Common myeloid progenitor, CD34-positive (primary cell): ENCODE measurements at regions not wholly inside any gene's neighbourhood (a gene's known extent, or its start where the extent isn't known, plus 50 kb on each side); places are given as distances from the start of the nearest gene placed in this dataset.

Experiments
- CTCF ChIA-PET: fragments of 350-600 bp; sonication (Branson Sonifier 250); formaldehyde crosslinking; loops from one replicate; lab custom pipeline; 2021; ENCODE audit warnings: antibody characterized with exemption; lab: Charles Lee
- POLR2A ChIA-PET: fragments of 350-600 bp; sonication (Branson Sonifier 250); formaldehyde crosslinking; loops from one replicate; lab custom pipeline; 2021; ENCODE audit warnings: antibody characterized with exemption; lab: Charles Lee
- DNase-seq, 3 donors: peaks; one replicate each; pipeline versions ENCODE4 v3.0.0 to v3.0.0-alpha.2; 2013
- H3K27ac ChIP-seq, 2 experiments: 1 replicate in 1 of 2; 2 replicates in 1 of 2; pipeline ENCODE4 v1.7.0; 2013; ENCODE audit warnings: inconsistent platforms in 2 of 2, low read length in 2 of 2, mild to moderate bottlenecking in 2 of 2, low read depth in 1 of 2, moderate library complexity in 1 of 2; ENCODE audit not compliant: severe bottlenecking in 2 of 2, insufficient read depth in 1 of 2, poor library complexity in 1 of 2
- H3K27me3 ChIP-seq, 5 experiments: replicated peaks in 2 of 5; 1 replicate in 3 of 5; 2 replicates in 2 of 5; pipeline versions ENCODE4 v1.6.1 to v1.7.0; 2013; ENCODE audit warnings: low read length in 4 of 5, mild to moderate bottlenecking in 2 of 5, moderate library complexity in 2 of 5, inconsistent platforms in 1 of 5; ENCODE audit not compliant: insufficient read depth in 5 of 5, control insufficient read depth in 4 of 5
- H3K36me3 ChIP-seq, 4 experiments: 1 replicate in 2 of 4; 2 replicates in 2 of 4; pipeline versions ENCODE4 v1.6.1 to v1.7.0; 2013; ENCODE audit warnings: low read length in 3 of 4, control low read depth in 1 of 4, mild to moderate bottlenecking in 1 of 4; ENCODE audit not compliant: control insufficient read depth in 4 of 4, insufficient read depth in 4 of 4
- H3K4me1 ChIP-seq, 4 experiments: 1 replicate in 3 of 4; 2 replicates in 1 of 4; pipeline versions ENCODE4 v1.6.1 to v1.7.1; 2013; ENCODE audit warnings: low read length in 3 of 4, mild to moderate bottlenecking in 3 of 4, control low read depth in 1 of 4, inconsistent platforms in 1 of 4, moderate library complexity in 1 of 4; ENCODE audit not compliant: control insufficient read depth in 4 of 4, insufficient read depth in 4 of 4; ENCODE audit errors: control extremely low read depth in 1 of 4
- H3K4me3 ChIP-seq, 7 experiments: 1 replicate in 4 of 7; 2 replicates in 3 of 7; pipeline versions ENCODE4 v1.5.1 to v1.7.0; 2013; ENCODE audit warnings: mild to moderate bottlenecking in 7 of 7, low read length in 6 of 7, moderate library complexity in 6 of 7, inconsistent platforms in 2 of 7, low read depth in 2 of 7, control low read depth in 1 of 7; ENCODE audit not compliant: insufficient read depth in 4 of 7, control insufficient read depth in 1 of 7; ENCODE audit errors: extremely low read depth in 1 of 7
- H3K9me3 ChIP-seq, 5 experiments: 1 replicate in 4 of 5; 2 replicates in 1 of 5; pipeline versions ENCODE4 v1.6.1 to v1.7.1; 2013; ENCODE audit warnings: low read length in 4 of 5, mild to moderate bottlenecking in 2 of 5, inconsistent platforms in 1 of 5, low read depth in 1 of 5, moderate library complexity in 1 of 5; ENCODE audit not compliant: control insufficient read depth in 4 of 5, insufficient read depth in 2 of 5; ENCODE audit errors: control extremely low read depth in 1 of 5
- whole genome bisulfite sequencing: methylation state at CpG from one replicate; pipeline ENCODE4 v1.1.5; 2013; ENCODE audit not compliant: insufficient coverage; 5-methylcytosine and 5-hydroxymethylcytosine counted together

GRCh38 chr12:34361721-34362316 lies 339.5 kb downstream of the ALG10 start:
- Histone ChIP-seq H3K9me3 (peaks cover 0 to 87% (median 63%) of the 10 kb centered on the region in 5 experiments), H3K4me3 (no peak overlapping the region), H3K27me3 (no peaks in the 10 kb centered on the region), H3K36me3 (no peaks in the 10 kb centered on the region), H3K4me1 (no peaks in the 10 kb centered on the region), H3K27ac (no peak overlapping the region)
- 55% methylated on average over 13 of the region's 30 CpGs for WGBS
- POLR2A ChIA-PET = no interaction called here
- DNase-seq = no peak
- CTCF ChIA-PET = no interaction called here

- Histone ChIP-seq H3K36me3 (no peaks in the 10 kb centered on the region), H3K4me1 (no peaks in the 10 kb centered on the region), H3K27ac (no peak overlapping the region), H3K9me3 (peaks cover 0 to 81% (median 65%) of the 10 kb centered on the region in 5 experiments), H3K4me3 (no peak overlapping the region), H3K27me3 (no peaks in the 10 kb centered on the region)
- POLR2A ChIA-PET = no interaction called here
- no peak for DNase-seq
- CTCF ChIA-PET = no interaction called here
- WGBS = 65% methylated on average over 34 of the region's 39 CpGs
Observed at GRCh38 chr12:34363050-34363673, 340.9 kb downstream of the ALG10 start.

- H3K36me3 ChIP-seq = no peaks in the 10 kb centered on the region
- ChIA-PET POLR2A (no interaction called here), CTCF (no interaction called here)
- H3K4me1 ChIP-seq = no peaks in the 10 kb centered on the region
- H3K4me3 ChIP-seq = no peak overlapping the region
- H3K9me3 ChIP-seq = peaks cover 0 to 76% (median 66%) of the 10 kb centered on the region in 5 experiments
- H3K27ac ChIP-seq = no peak overlapping the region
- no peaks in the 10 kb centered on the region for H3K27me3 ChIP-seq
- no peak for DNase-seq
- WGBS = 60% methylated on average over 11 of the region's 15 CpGs
Observed at GRCh38 chr12:34368079-34368478, 345.8 kb downstream of the ALG10 start.

- ChIA-PET CTCF (no interaction called here), POLR2A (no interaction called here)
- H3K36me3 ChIP-seq = no peaks in the 10 kb centered on the region
- WGBS = 73% methylated on average over 17 of the region's 17 CpGs
- H3K4me3 ChIP-seq = no peak overlapping the region
- no peaks in the 10 kb centered on the region for H3K4me1 ChIP-seq
- H3K27me3 ChIP-seq = no peaks in the 10 kb centered on the region
- peaks cover 0 to 71% (median 58%) of the 10 kb centered on the region in 5 experiments for H3K9me3 ChIP-seq
- no peak for DNase-seq
- H3K27ac ChIP-seq = no peak overlapping the region
Observed at GRCh38 chr12:34371050-34371449, 348.8 kb downstream of the ALG10 start.

GRCh38 chr12:34372003-34372402 lies 349.7 kb downstream of the ALG10 start:
- CTCF ChIA-PET = no interaction called here
- Histone ChIP-seq H3K9me3 (peaks cover 0 to 70% (median 58%) of the 10 kb centered on the region in 5 experiments), H3K36me3 (no peaks in the 10 kb centered on the region), H3K4me1 (no peaks in the 10 kb centered on the region), H3K27ac (no peak overlapping the region), H3K27me3 (no peaks in the 10 kb centered on the region), H3K4me3 (no peak overlapping the region)
- POLR2A ChIA-PET = no interaction called here
- 60% methylated on average over 20 of the region's 21 CpGs for WGBS
- DNase-seq = no peak

- Histone ChIP-seq H3K27ac (no peak overlapping the region), H3K4me3 (no peak overlapping the region), H3K36me3 (no peaks in the 10 kb centered on the region), H3K9me3 (peaks cover 0 to 69% (median 51%) of the 10 kb centered on the region in 5 experiments), H3K4me1 (no peaks in the 10 kb centered on the region), H3K27me3 (no peaks in the 10 kb centered on the region)
- 59% methylated on average over 25 of the region's 25 CpGs for WGBS
- ChIA-PET POLR2A (no interaction called here), CTCF (no interaction called here)
- no peak for DNase-seq
Observed at GRCh38 chr12:34373926-34374325, 351.6 kb downstream of the ALG10 start.

- Histone ChIP-seq H3K9me3 (peaks cover 0 to 77% (median 54%) of the 10 kb centered on the region in 5 experiments), H3K4me3 (no peak overlapping the region), H3K27me3 (no peaks in the 10 kb centered on the region), H3K36me3 (no peaks in the 10 kb centered on the region), H3K4me1 (no peaks in the 10 kb centered on the region), H3K27ac (no peak overlapping the region)
- 73% methylated on average over 28 of the region's 28 CpGs for WGBS
- CTCF ChIA-PET = no interaction called here
- DNase-seq = no peak
- POLR2A ChIA-PET = no interaction called here
Observed at GRCh38 chr12:34376133-34376799, 354.0 kb downstream of the ALG10 start.
